B cell (primary cell): ENCODE measurements at regions not wholly inside any gene's neighbourhood (a gene's known extent, or its start where the extent isn't known, plus 50 kb on each side); places are given as distances from the start of the nearest gene placed in this dataset.

Experiments
- EZH2 ChIP-seq: IDR thresholded peaks from 2 replicates; pipeline ENCODE4 v1.6.1; 2012; ENCODE audit warnings: borderline replicate concordance, low read depth, mild to moderate bottlenecking, moderate library complexity, low read length; ENCODE audit not compliant: insufficient read depth, poor library complexity, severe bottlenecking
- TF ChIP-seq, protein P1 (sequence below): fragments of 200-600 bp; IDR thresholded peaks from one replicate; pipeline ENCODE4 v1.8.0; 2022; ENCODE audit warnings: antibody characterized with exemption, mild to moderate bottlenecking

DNA sequence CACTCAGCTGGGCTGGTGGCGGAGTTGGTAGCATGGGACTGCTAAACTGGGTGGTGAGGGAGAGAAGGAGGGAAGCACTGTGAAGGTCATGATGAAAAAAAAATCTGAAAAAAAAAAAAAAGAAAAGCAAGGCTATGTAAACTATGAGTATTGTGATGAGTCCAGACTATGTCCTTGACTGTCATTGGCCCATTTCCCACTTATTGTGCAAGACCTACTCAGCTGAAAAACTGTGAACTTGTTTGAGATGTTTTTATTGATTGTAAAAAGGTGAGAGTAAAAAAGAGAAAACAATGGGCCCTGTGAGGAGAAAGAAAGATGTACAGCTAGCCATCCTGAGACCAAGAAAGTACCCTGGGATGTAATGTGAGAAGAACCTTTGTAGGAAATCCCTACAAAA, 798.4 kb upstream of the TENM4 start:
- TF ChIP-seq, protein P1, sequence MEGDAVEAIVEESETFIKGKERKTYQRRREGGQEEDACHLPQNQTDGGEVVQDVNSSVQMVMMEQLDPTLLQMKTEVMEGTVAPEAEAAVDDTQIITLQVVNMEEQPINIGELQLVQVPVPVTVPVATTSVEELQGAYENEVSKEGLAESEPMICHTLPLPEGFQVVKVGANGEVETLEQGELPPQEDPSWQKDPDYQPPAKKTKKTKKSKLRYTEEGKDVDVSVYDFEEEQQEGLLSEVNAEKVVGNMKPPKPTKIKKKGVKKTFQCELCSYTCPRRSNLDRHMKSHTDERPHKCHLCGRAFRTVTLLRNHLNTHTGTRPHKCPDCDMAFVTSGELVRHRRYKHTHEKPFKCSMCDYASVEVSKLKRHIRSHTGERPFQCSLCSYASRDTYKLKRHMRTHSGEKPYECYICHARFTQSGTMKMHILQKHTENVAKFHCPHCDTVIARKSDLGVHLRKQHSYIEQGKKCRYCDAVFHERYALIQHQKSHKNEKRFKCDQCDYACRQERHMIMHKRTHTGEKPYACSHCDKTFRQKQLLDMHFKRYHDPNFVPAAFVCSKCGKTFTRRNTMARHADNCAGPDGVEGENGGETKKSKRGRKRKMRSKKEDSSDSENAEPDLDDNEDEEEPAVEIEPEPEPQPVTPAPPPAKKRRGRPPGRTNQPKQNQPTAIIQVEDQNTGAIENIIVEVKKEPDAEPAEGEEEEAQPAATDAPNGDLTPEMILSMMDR: no peak
- no peak for TF ChIP-seq EZH2
